Progenitor cell of endocrine pancreas (in vitro differentiated cells): ENCODE measurements at regions not wholly inside any gene's neighbourhood (a gene's known extent, or its start where the extent isn't known, plus 50 kb on each side); places are given as distances from the start of the nearest gene placed in this dataset.

Experiments
- DNase-seq: peaks from one replicate; pipeline ENCODE4 v3.0.0; 2021; ENCODE audit warnings: low spot score; ENCODE audit not compliant: unreplicated experiment
- H3K27ac Mint-ChIP-seq: 2 replicates; pipeline ENCODE4 v1.8.0; 2021; ENCODE audit warnings: mild to moderate bottlenecking, moderate library complexity, mixed read lengths
- H3K27me3 Mint-ChIP-seq: 2 replicates; pipeline ENCODE4 v1.8.0; 2021; ENCODE audit warnings: mixed read lengths
- H3K36me3 Mint-ChIP-seq: 2 replicates; pipeline ENCODE4 v1.8.0; 2022; ENCODE audit warnings: mixed read lengths; ENCODE audit not compliant: insufficient read depth
- H3K4me1 Mint-ChIP-seq: 2 replicates; pipeline ENCODE4 v1.8.0; 2021; ENCODE audit warnings: low read depth, mixed read lengths
- H3K4me3 Mint-ChIP-seq: 2 replicates; pipeline ENCODE4 v1.8.0; 2021; ENCODE audit warnings: low read depth, mild to moderate bottlenecking, moderate library complexity, mixed read lengths
- H3K9me3 Mint-ChIP-seq: 2 replicates; pipeline ENCODE4 v1.8.0; 2021; ENCODE audit warnings: low read depth, mixed read lengths
- CTCF ChIP-seq: fragments of 200-600 bp; sonication (generic); IDR thresholded peaks from one replicate; pipeline ENCODE4 v1.5.0; 2021; ENCODE audit warnings: antibody characterized with exemption, mild to moderate bottlenecking; ENCODE audit not compliant: unreplicated experiment

- no peak overlapping the region for H3K27ac Mint-ChIP-seq
- no peaks in the 10 kb centered on the region for H3K36me3 Mint-ChIP-seq
- no peaks in the 10 kb centered on the region for H3K27me3 Mint-ChIP-seq
- peaks cover 7% of the 10 kb centered on the region for H3K4me1 Mint-ChIP-seq
- H3K9me3 Mint-ChIP-seq, result peaks cover 3% of the 10 kb centered on the region
- no peak for DNase-seq
- TF ChIP-seq CTCF, result no peak
- no peak overlapping the region for H3K4me3 Mint-ChIP-seq
These were observed 321.5 kb downstream of the SATB2 start for GRCh38 chr2:199136242-199136641.

DNA sequence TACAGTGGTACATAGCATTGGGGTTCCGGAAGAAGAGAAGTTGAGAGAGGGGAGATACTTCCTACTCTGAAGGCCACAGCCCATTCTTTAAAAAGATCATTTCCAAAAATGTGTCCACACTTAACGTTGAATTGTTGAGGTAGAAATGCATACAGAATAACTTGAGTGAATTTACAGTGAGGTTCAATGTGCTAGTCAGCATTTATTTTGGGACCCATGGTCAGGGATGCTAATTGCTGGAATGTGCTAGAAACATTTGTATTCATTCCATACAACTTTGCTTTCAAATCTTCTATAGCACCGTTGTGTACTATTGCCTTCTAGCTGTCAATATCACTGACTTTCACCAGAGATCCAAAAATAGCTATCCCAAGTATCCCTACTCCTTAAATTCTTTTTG is 325.9 kb downstream of the SATB2 start:
- no peak overlapping the region for H3K27ac Mint-ChIP-seq

DNA sequence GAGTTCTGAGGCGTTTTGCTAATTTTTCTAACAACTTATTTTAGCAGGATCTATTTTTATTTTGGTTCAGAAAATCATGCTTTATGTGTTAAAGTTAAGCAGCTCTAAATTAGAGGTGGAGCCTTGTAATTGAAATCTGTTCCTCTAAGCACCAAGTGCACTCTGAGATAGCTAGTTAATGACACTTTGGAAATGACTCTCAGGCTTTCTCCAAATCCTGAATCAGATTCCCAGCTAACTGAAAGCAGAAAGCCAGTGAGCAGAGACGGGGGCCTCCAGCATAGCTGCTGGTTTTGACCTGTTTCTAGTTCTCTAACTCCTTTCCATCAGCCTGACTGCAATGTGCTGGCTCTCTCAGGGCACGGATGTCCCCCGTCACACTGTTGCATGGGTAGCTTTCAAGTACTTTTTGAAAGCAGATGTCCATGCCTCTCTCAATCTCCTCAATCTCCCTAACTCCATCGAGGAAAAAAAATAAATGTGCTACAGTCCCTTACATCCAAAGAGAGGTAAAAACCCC is 326.5 kb downstream of the SATB2 start:
- no peak for DNase-seq
- no peaks in the 10 kb centered on the region for H3K27me3 Mint-ChIP-seq
- H3K36me3 Mint-ChIP-seq, result no peaks in the 10 kb centered on the region
- TF ChIP-seq CTCF, result no peak
- H3K27ac Mint-ChIP-seq, result no peak overlapping the region
- no peaks in the 10 kb centered on the region for H3K9me3 Mint-ChIP-seq
- H3K4me3 Mint-ChIP-seq, result no peak overlapping the region
- peaks cover 23% of the 10 kb centered on the region for H3K4me1 Mint-ChIP-seq

More for the DNA sequence above, 325.9 kb downstream of the SATB2 start:
- DNase-seq, result no peak
- H3K9me3 Mint-ChIP-seq, result no peaks in the 10 kb centered on the region
- H3K4me3 Mint-ChIP-seq, result no peak overlapping the region
- H3K27me3 Mint-ChIP-seq, result no peaks in the 10 kb centered on the region
- TF ChIP-seq CTCF, result no peak
- H3K4me1 Mint-ChIP-seq, result peaks cover 19% of the 10 kb centered on the region
- H3K36me3 Mint-ChIP-seq, result no peaks in the 10 kb centered on the region

DNA sequence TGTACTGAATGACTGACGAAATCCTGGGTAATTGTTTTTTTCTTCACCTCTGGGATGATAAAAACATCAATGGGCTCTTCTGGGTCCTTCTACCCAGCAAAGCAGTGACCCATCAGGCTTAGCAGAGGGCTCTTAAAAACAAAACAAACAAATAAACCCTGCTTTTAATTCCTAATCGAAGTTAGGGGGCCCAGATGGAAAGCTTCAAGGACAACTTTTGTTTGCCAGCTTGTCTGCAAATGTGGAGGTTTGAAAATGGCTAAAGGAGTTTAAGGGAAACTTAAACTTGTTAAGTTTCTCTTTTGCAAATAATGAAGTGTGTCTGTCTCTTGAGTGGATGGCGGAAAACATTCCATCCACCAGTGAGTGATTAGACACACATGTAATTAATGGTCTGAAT is 327.2 kb downstream of the SATB2 start:
- no peaks in the 10 kb centered on the region for H3K9me3 Mint-ChIP-seq
- no peaks in the 10 kb centered on the region for H3K27me3 Mint-ChIP-seq
- DNase-seq, result no peak
- H3K4me3 Mint-ChIP-seq, result no peak overlapping the region
- peaks cover 25% of the 10 kb centered on the region for H3K4me1 Mint-ChIP-seq
- no peak for TF ChIP-seq CTCF
- no peaks in the 10 kb centered on the region for H3K36me3 Mint-ChIP-seq
- no peak overlapping the region for H3K27ac Mint-ChIP-seq

GRCh38 chr2:199128476-199129229 is 329.1 kb downstream of the SATB2 start:
- no peaks in the 10 kb centered on the region for H3K27me3 Mint-ChIP-seq
- TF ChIP-seq CTCF, result no peak
- peaks cover 24% of the 10 kb centered on the region for H3K4me1 Mint-ChIP-seq
- DNase-seq, result no peak
- no peak overlapping the region for H3K27ac Mint-ChIP-seq
- no peaks in the 10 kb centered on the region for H3K9me3 Mint-ChIP-seq
- no peaks in the 10 kb centered on the region for H3K36me3 Mint-ChIP-seq
- no peak overlapping the region for H3K4me3 Mint-ChIP-seq
